ENCODE measurements at regions not wholly inside any gene's neighbourhood (a gene's known extent, or its start where the extent isn't known, plus 50 kb on each side); places are given as distances from the start of the nearest gene placed in this dataset.

DNA sequence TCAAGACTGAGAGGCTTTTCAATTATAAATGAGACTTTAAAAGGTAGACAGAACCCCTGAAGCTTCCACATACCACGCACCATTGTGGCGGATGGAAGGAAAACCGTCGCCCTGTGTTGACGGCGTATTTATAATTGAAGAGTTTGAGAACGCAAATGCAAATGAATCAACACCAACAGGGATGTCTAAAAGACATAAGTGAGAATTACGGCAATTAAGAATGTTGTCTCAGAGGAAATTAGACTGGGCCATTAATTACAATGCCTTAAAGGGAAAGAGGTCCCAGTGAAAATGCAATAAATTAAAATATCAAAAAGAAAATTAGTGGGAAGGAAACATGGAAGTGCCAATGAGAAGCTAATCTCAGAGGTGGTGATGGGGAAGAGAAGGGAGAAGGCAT is 148.5 kb upstream of the XYLT1 start:
- H3K27me3 Mint-ChIP-seq: peaks cover 9% of the 10 kb centered on the region
- TF ChIP-seq CTCF (conservative IDR thresholded peaks at IDR 0.05): no peak
- no peak for DNase-seq (ENCODE audit: extremely low spot score, unreplicated experiment)

GRCh38 chr16:17617021-17617552 is 146.3 kb upstream of the XYLT1 start:
- TF ChIP-seq CTCF (conservative IDR thresholded peaks at IDR 0.05): no peak
- H3K4me1 Mint-ChIP-seq (ENCODE audit: unreplicated experiment): no peaks in the 10 kb centered on the region
- peaks cover 9% of the 10 kb centered on the region for H3K27me3 Mint-ChIP-seq
- H3K36me3 Mint-ChIP-seq: no peaks in the 10 kb centered on the region
- no peak for DNase-seq (ENCODE audit: extremely low spot score, unreplicated experiment)
- H3K9me3 Mint-ChIP-seq: no peaks in the 10 kb centered on the region
- no peak overlapping the region for H3K4me3 Mint-ChIP-seq
- H3K27ac Mint-ChIP-seq: no peak overlapping the region

More for the DNA sequence above, 148.5 kb upstream of the XYLT1 start:
- H3K36me3 Mint-ChIP-seq: no peaks in the 10 kb centered on the region
- H3K9me3 Mint-ChIP-seq: no peaks in the 10 kb centered on the region
- H3K4me1 Mint-ChIP-seq (ENCODE audit: unreplicated experiment): no peaks in the 10 kb centered on the region
- H3K27ac Mint-ChIP-seq: no peak overlapping the region
- H3K4me3 Mint-ChIP-seq: no peak overlapping the region

- Mint-ChIP-seq H3K27me3 (no peaks in the 10 kb centered on the region), H3K27ac (no peak overlapping the region), H3K9me3 (no peaks in the 10 kb centered on the region), H3K4me1 (ENCODE audit: unreplicated experiment) (no peaks in the 10 kb centered on the region), H3K4me3 (no peak overlapping the region), H3K36me3 (no peaks in the 10 kb centered on the region)
- DNase-seq (ENCODE audit: extremely low spot score, unreplicated experiment): no peak
- no peak for TF ChIP-seq CTCF (conservative IDR thresholded peaks at IDR 0.05)
Measured at GRCh38 chr16:17612336-17612735, 141.6 kb upstream of the XYLT1 start.

DNA sequence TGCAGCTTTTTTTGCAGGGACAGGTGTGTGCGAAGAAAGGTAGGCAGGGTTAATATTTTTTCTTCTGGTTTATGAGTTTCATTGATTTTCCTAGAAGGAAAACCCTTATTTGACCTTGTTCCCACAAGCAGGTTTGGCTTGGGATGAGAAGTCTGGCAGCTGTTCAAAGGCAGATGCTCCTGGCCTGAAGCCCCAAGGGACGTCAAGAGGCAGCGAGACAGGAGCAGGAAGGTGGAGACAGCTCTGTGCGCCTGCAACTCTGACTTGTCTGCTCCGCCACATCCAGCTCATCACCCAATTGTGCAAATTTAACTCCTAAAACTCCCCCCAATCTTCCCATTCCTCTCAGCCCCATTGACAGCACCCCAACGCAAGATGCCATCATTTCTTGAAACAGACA is 136.8 kb upstream of the XYLT1 start:
- DNase-seq (ENCODE audit: extremely low spot score, unreplicated experiment): no peak
- Mint-ChIP-seq H3K9me3 (no peaks in the 10 kb centered on the region), H3K4me1 (ENCODE audit: unreplicated experiment) (peaks cover 4% of the 10 kb centered on the region), H3K27ac (no peak overlapping the region), H3K27me3 (no peaks in the 10 kb centered on the region), H3K36me3 (no peaks in the 10 kb centered on the region), H3K4me3 (no peak overlapping the region)
- no peak for TF ChIP-seq CTCF (conservative IDR thresholded peaks at IDR 0.05)

DNA sequence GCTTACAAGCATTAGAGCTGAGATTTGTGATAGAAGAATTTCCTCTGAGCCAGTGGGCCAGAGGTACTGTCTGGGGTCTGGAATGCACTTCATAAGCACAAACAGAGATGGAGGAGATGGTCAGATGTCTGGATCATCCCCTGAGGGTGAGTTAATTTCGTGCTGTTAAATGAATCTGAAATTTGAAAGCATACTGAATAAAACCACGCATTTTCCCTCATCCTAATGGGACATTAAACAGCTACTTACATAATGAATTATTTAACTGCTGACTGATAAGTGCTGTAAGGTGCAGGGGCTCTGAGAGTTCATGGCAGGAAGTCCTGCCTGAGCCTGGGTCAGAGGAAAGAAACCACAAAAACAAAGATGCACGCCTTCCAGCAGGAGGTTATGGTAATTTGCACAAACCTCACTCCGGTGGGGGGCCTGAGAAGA is 136.3 kb upstream of the XYLT1 start:
- H3K4me1 Mint-ChIP-seq (ENCODE audit: unreplicated experiment): peaks cover 4% of the 10 kb centered on the region
- no peak for TF ChIP-seq CTCF (conservative IDR thresholded peaks at IDR 0.05)
- H3K9me3 Mint-ChIP-seq: no peaks in the 10 kb centered on the region
- H3K4me3 Mint-ChIP-seq: no peak overlapping the region
- no peaks in the 10 kb centered on the region for H3K36me3 Mint-ChIP-seq
- no peak overlapping the region for H3K27ac Mint-ChIP-seq
- H3K27me3 Mint-ChIP-seq: no peaks in the 10 kb centered on the region
- no peak for DNase-seq (ENCODE audit: extremely low spot score, unreplicated experiment)

- no peak overlapping the region for H3K4me3 Mint-ChIP-seq
- no peak for DNase-seq (ENCODE audit: extremely low spot score, unreplicated experiment)
- H3K9me3 Mint-ChIP-seq: no peaks in the 10 kb centered on the region
- no peak overlapping the region for H3K27ac Mint-ChIP-seq
- peaks cover 4% of the 10 kb centered on the region for H3K4me1 Mint-ChIP-seq (ENCODE audit: unreplicated experiment)
- TF ChIP-seq CTCF (conservative IDR thresholded peaks at IDR 0.05): no peak
- no peaks in the 10 kb centered on the region for H3K27me3 Mint-ChIP-seq
- no peaks in the 10 kb centered on the region for H3K36me3 Mint-ChIP-seq
Measured at GRCh38 chr16:17606460-17606859, 135.7 kb upstream of the XYLT1 start.

Measured in type B pancreatic cell (in vitro differentiated cells).